ENCODE measurements at regions not wholly inside any gene's neighbourhood (a gene's known extent, or its start where the extent isn't known, plus 50 kb on each side); places are given as distances from the start of the nearest gene placed in this dataset.

DNA sequence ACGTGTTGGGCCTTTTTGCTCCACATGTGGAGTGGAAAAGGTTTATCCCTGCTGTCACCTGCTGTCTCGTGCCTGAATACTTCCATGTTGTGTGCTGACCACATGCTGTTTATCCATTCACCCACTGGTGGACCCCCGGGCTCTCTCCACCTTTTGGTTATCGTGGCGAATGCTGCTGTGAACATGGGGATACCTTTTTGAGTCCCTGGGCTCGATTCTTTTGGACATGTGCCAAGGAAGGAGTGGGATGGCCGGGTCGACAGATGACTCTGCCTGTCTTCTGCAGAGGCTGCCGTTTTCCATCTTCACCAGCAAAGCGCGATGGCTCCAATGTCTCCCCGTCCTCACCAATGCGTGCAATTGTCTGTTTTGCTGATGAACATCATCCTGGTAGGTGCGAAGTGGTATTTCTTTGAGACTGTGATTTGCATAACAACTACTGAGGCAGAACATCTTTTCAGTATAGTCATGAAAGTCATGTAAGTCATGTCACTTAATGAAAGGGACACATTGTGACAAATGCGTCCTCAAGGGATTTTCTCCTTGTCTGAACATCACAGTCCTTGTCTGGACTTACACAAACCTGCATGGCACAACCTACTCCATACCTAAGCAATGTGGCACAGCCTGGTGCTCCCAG lies 758.7 kb downstream of the BRD1 start:
- TF ChIP-seq GABPA (IDR thresholded peaks at IDR 0.05; ENCODE audit: low read depth) = no peak
- TF ChIP-seq POLR2AphosphoS5 (IDR thresholded peaks at IDR 0.05; ENCODE audit: low read depth) = no peak
- TF ChIP-seq, protein P1, sequence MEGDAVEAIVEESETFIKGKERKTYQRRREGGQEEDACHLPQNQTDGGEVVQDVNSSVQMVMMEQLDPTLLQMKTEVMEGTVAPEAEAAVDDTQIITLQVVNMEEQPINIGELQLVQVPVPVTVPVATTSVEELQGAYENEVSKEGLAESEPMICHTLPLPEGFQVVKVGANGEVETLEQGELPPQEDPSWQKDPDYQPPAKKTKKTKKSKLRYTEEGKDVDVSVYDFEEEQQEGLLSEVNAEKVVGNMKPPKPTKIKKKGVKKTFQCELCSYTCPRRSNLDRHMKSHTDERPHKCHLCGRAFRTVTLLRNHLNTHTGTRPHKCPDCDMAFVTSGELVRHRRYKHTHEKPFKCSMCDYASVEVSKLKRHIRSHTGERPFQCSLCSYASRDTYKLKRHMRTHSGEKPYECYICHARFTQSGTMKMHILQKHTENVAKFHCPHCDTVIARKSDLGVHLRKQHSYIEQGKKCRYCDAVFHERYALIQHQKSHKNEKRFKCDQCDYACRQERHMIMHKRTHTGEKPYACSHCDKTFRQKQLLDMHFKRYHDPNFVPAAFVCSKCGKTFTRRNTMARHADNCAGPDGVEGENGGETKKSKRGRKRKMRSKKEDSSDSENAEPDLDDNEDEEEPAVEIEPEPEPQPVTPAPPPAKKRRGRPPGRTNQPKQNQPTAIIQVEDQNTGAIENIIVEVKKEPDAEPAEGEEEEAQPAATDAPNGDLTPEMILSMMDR (IDR thresholded peaks at IDR 0.05; ENCODE audit: insufficient read depth, low read length) = no peak
- TF ChIP-seq, protein P2, sequence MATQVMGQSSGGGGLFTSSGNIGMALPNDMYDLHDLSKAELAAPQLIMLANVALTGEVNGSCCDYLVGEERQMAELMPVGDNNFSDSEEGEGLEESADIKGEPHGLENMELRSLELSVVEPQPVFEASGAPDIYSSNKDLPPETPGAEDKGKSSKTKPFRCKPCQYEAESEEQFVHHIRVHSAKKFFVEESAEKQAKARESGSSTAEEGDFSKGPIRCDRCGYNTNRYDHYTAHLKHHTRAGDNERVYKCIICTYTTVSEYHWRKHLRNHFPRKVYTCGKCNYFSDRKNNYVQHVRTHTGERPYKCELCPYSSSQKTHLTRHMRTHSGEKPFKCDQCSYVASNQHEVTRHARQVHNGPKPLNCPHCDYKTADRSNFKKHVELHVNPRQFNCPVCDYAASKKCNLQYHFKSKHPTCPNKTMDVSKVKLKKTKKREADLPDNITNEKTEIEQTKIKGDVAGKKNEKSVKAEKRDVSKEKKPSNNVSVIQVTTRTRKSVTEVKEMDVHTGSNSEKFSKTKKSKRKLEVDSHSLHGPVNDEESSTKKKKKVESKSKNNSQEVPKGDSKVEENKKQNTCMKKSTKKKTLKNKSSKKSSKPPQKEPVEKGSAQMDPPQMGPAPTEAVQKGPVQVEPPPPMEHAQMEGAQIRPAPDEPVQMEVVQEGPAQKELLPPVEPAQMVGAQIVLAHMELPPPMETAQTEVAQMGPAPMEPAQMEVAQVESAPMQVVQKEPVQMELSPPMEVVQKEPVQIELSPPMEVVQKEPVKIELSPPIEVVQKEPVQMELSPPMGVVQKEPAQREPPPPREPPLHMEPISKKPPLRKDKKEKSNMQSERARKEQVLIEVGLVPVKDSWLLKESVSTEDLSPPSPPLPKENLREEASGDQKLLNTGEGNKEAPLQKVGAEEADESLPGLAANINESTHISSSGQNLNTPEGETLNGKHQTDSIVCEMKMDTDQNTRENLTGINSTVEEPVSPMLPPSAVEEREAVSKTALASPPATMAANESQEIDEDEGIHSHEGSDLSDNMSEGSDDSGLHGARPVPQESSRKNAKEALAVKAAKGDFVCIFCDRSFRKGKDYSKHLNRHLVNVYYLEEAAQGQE (IDR thresholded peaks at IDR 0.05; ENCODE audit: insufficient replicate concordance, low read depth) = no peak
- no peak for TF ChIP-seq SPI1 (IDR thresholded peaks at IDR 0.05; ENCODE audit: borderline replicate concordance, low read depth)
- Histone ChIP-seq H3K4me3 (replicated peaks; ENCODE audit: insufficient read depth, low read length) (no peak overlapping the region), H3K27ac (replicated peaks) (no peak overlapping the region), H3K27me3 (ENCODE audit: insufficient read depth, poor library complexity, severe bottlenecking) (no peaks in the 10 kb centered on the region)
- DNase-seq (ENCODE audit: low read depth in 1 of 2, low spot score in 1 of 2) = no peak

DNA sequence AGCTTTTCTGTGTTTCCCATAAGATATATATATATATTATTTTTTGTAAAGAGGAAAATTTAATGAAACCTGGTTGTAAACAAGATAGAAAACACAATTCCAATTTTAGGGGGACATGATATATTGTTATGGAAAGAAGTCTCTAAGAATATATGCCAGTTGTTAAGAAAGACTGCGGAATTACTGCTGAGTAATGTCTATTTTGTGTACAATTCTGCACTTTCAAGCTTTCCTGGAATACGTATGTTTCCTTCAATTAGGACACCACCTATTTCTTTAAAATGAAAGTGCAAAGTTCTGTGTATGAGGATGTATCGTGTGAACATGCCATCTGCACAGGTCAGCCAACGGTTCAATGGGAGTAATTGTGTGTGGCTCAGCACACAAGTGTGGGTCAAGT lies 760.2 kb downstream of the BRD1 start:
- TF ChIP-seq GABPA (IDR thresholded peaks at IDR 0.05; ENCODE audit: low read depth) (no peak), POLR2AphosphoS5 (IDR thresholded peaks at IDR 0.05; ENCODE audit: low read depth) (no peak), SPI1 (IDR thresholded peaks at IDR 0.05; ENCODE audit: borderline replicate concordance, low read depth) (no peak)
- TF ChIP-seq, protein P1 (IDR thresholded peaks at IDR 0.05; ENCODE audit: insufficient read depth, low read length) = no peak
- TF ChIP-seq, protein P2 (IDR thresholded peaks at IDR 0.05; ENCODE audit: insufficient replicate concordance, low read depth) = no peak
- no peaks in the 10 kb centered on the region for H3K27me3 ChIP-seq (ENCODE audit: insufficient read depth, poor library complexity, severe bottlenecking)
- H3K4me3 ChIP-seq (replicated peaks; ENCODE audit: insufficient read depth, low read length) = no peak overlapping the region
- no peak overlapping the region for H3K27ac ChIP-seq (replicated peaks)
- DNase-seq (ENCODE audit: low read depth in 1 of 2, low spot score in 1 of 2) = no peak

DNA sequence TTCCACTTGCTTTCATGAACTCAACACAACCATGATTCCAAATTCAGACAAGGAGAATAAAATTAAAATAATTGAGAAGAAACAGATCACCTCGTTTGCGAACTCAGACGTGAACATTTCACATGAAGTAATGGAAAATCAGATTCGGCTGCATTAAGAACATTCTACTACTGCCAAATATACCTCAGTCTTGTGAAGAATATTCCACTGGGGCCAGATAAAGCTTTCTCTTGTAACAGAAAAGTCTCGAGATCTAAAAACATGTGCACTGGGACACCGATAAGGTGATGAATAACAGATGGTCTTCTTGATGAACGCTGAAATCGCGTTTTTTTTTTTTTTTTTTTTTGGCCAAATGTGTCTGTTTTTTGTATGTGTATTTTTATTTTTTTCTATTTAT lies 761.1 kb downstream of the BRD1 start:
- no peak for TF ChIP-seq SPI1 (IDR thresholded peaks at IDR 0.05; ENCODE audit: borderline replicate concordance, low read depth)
- no peak for TF ChIP-seq GABPA (IDR thresholded peaks at IDR 0.05; ENCODE audit: low read depth)
- TF ChIP-seq, protein P2 (IDR thresholded peaks at IDR 0.05; ENCODE audit: insufficient replicate concordance, low read depth) = no peak
- TF ChIP-seq, protein P1 (IDR thresholded peaks at IDR 0.05; ENCODE audit: insufficient read depth, low read length) = no peak
- no peak for TF ChIP-seq POLR2AphosphoS5 (IDR thresholded peaks at IDR 0.05; ENCODE audit: low read depth)
- Histone ChIP-seq H3K4me3 (replicated peaks; ENCODE audit: insufficient read depth, low read length) (no peak overlapping the region), H3K27me3 (ENCODE audit: insufficient read depth, poor library complexity, severe bottlenecking) (no peaks in the 10 kb centered on the region), H3K27ac (replicated peaks) (no peak overlapping the region)
- no peak for DNase-seq (ENCODE audit: low read depth in 1 of 2, low spot score in 1 of 2)

Data from HL-60 (cell line).